Astrocyte (in vitro differentiated cells and primary cell): ENCODE measurements at regions not wholly inside any gene's neighbourhood (a gene's known extent, or its start where the extent isn't known, plus 50 kb on each side); places are given as distances from the start of the nearest gene placed in this dataset.

Experiments
- EZH2 ChIP-seq: IDR thresholded peaks from 2 replicates; pipeline ENCODE4 v1.6.1; 2012; ENCODE audit warnings: mild to moderate bottlenecking, low read length, inconsistent platforms; ENCODE audit not compliant: insufficient read depth
- TF ChIP-seq, protein P1 (sequence below): IDR thresholded peaks from 2 replicates; pipeline ENCODE4 v1.5.1; 2011; ENCODE audit warnings: low read depth, mild to moderate bottlenecking, inconsistent platforms, low read length, moderate library complexity; ENCODE audit not compliant: insufficient read depth

DNA sequence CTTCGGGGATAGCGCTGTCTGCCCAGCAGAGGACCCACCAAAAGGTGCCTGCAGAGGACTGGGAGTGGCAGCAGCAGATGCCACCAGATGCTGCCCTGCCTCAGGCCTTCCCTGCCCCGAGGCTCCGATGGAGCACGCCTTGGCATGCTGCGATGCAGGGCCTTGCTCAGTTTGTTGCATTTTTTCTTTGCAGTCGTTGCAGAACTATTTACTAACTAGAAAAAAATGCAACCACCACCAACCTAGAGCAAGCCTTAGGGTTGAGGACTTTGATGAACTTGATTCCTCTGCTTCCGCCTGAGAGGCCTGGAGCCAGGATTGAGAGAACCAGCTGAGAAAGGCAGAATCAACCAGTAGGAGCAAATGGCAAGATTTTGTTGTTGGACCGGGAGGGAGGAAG, 585.6 kb upstream of the MKI67 start:
- TF ChIP-seq, protein P1, sequence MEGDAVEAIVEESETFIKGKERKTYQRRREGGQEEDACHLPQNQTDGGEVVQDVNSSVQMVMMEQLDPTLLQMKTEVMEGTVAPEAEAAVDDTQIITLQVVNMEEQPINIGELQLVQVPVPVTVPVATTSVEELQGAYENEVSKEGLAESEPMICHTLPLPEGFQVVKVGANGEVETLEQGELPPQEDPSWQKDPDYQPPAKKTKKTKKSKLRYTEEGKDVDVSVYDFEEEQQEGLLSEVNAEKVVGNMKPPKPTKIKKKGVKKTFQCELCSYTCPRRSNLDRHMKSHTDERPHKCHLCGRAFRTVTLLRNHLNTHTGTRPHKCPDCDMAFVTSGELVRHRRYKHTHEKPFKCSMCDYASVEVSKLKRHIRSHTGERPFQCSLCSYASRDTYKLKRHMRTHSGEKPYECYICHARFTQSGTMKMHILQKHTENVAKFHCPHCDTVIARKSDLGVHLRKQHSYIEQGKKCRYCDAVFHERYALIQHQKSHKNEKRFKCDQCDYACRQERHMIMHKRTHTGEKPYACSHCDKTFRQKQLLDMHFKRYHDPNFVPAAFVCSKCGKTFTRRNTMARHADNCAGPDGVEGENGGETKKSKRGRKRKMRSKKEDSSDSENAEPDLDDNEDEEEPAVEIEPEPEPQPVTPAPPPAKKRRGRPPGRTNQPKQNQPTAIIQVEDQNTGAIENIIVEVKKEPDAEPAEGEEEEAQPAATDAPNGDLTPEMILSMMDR, result no peak
- TF ChIP-seq EZH2, result no peak
